HG03439 (cell line): ENCODE measurements at regions not wholly inside any gene's neighbourhood (a gene's known extent, or its start where the extent isn't known, plus 50 kb on each side); places are given as distances from the start of the nearest gene placed in this dataset.
"Not testable (repeated sequence)": the region's sequence is repeated elsewhere in the genome, so short reads cannot be mapped to it uniquely, and the experiment has no call there.

Source experiments
- ATAC-seq: cut with Tn5 transposase; IDR thresholded peaks from one replicate; pipeline ENCODE4 v1.9.1; 2021; ENCODE audit warnings: mild to moderate bottlenecking, moderate library complexity; ENCODE audit not compliant: unreplicated experiment

DNA sequence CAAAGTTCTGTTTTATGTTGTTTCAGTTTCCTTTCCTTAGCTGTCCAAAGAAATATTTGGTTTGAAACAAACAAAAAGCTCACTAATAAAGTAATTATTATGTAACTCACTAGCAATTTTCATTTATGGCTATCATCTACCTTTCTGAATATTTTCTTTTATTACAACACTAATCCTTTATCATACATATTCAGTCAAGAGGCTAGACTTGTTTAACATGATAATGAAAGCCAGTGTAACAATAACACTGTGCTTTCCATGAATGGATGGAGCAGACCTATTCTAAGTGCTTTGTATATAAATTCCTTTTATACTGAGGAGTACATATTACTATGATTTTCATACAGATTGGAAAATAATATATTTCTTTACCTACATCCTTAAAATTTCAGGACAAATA, 972.8 kb upstream of the ADGRL4 start:
- no peak for ATAC-seq

DNA sequence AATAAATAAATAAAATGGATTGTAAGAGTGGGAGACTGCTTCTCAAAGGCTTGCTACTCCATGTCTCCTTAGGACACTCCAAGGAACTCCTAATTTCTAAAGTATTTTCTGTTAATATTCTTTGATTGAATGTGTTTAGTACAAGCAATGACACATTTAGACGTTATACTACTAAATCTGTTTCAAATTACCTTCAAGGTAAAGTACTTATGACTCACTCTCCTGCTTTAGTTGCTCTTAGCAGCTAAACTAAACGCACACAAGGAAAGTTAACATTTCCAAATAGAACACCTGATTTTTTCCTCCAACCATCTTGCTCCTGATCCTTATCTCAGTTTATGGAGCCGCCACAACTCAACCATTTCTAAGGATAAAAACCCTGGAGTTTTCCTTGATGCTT, 969.8 kb upstream of the ADGRL4 start:
- ATAC-seq = no peak

DNA sequence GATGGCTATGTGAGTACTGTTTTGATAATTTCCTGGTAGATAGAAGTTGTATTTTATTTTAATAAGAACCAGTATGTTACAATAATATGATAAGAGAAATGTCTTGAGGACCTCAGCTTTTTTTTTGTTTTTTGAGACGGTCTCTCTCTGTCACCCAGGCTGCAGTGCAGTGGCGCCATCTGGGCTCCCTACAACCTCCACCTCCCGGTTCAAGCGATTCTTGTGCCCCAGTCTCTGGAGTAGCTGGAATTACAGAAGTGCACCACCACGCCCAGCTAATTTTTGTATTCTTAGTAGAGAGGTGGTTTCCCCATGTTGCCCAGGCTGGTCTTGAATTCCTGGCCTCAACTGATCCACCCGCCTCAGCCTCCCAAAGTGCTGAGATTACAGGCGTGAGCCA, 968.1 kb upstream of the ADGRL4 start:
- no peak for ATAC-seq

DNA sequence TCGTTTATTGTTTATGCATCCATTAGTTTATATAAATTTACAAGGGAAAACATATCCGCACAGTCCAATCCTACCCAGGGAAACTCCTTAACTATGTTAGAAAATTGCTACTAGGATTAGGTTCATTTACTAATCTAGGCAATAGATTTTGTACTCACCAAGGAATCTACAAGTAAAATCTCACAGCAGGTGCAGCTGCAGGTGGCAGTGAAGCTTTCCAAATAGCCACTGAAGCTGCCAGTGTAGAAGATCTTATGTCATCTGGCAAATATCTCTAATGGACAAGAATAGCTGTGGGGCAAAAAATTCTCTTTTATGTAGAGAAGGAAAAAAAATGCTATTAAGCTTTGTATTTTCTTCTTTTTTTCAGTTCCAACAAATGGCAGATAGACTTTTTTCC, 963.4 kb upstream of the ADGRL4 start:
- no peak for ATAC-seq

DNA sequence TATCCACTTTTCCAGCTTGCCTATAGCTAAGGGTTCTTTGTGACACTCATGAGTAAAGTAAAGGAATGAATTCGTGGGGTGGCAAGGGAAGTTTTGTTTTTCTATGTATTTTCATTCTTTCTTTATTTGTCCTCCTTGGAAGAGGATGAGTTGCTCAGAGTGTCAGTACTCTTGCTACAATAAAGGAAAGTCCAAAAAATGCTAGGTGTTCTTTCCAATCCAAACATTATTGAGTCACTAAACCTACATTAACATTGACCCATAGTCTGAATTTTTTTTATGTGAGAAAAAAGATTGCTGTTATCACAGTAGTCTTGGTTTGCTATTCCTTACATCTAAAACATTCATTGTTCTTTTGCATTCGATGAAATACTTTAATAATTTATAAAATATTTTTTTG, 959.9 kb upstream of the ADGRL4 start:
- no peak for ATAC-seq

DNA sequence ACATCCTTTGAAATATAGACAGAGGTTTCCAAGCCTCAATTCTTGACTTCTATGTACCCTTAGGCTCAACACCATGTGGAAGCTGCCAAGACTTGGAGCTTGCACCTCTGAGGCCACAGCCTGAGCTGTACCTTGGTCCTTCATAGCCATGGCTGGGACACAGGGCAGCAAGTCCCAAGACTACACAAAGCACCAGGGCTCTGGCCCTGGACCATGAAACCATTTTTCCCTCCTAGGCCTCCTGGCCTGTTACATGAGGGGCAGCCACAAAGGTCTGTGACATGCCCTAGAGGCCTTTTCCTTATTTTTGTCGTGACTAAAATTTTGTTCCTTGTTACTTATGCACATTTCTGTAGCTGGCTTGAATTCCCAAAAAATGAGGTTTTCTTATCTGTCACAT, 953.1 kb upstream of the ADGRL4 start:
- ATAC-seq = no peak

DNA sequence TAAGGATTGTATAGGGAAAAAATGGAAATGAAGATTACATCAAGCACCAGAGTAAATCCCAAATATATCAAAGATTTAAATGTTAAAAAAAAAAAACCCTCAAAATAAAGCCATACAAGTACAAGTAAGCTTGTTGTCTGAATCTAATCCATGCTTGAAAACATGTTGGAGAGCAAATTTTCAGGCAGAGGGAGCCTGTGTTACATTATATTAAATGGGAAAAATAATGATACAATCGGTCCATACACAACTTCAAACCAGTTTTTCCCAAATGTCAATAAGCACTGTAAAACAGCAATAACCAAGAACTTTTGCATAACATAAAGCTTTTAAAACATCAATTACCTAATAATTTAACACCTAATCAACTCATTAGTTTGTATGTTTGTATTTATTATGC, 949.4 kb upstream of the ADGRL4 start:
- ATAC-seq = no peak

DNA sequence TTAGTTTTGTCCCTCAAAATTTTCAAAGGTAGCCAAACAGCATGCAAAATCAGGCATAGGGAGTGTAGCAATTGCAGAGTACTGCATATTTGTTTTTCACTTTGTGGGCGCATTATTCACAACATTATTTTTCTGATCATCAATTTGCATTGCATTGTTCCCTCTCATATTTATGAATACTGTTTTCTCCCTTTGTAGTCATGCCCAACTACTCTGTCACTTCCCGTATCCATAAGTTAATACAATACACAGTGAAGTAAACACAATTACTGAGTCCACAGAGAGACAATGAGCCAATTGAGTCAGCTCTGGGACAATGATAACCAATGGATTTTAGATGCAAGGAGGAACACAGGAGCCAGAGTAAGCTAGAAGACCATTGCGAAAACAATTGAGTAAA, 944.0 kb upstream of the ADGRL4 start:
- no peak for ATAC-seq

DNA sequence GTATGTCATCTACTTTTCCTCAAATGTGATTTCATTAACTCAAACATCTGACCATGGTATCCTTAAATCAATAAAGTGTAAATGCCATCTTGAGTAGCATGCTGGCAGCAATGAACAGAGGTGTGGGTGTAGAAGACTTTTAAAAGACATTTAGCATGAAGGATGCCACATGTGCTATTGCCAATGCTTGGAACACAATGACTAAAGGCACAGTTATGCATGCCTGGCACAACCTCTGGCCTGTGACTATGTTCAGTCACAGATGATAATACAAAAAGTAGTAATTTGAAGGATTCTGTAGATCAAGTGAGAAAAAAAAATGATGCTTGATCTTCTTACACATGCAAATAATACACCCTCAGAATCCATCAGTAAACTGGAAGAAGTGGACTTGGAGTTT, 938.9 kb upstream of the ADGRL4 start:
- ATAC-seq = no peak

DNA sequence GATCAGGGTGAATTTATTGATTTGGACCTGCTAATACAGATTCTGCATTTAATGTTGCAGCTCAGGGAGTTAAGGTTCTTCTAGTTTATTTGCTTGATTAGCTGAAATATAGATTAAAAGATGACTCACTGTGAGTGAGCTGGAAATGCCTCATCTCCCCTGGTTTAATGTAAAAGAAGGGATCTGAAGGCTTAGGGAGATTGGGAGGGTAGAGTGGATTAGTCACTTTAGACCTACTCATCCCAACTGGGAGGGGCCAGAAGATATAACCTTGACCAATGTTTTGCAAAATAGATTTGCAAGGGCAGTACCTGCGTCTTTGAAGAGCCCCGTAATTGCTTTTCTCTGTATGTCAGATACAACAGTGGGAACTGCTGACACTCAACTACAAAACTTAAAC, 922.8 kb upstream of the ADGRL4 start:
- no peak for ATAC-seq

DNA sequence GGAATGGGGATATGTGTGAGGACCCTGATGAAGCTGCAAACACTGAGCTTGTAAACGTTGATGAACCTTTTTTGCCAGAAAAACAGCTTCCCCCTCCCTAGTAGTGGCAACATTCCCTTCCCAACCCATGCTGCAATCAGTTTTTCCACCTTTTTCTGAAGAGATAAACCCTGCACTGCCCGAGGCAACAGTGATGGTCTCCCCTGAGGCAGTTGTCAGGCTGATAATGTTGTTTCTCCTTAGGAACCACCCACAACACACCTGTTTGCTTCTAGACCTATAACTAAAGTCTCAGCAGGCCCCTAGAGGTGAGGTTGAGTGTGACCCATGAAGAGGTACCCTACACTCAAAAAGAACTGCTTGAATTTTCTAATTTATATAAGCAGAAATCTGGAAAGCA, 922.4 kb upstream of the ADGRL4 start:
- no peak for ATAC-seq

DNA sequence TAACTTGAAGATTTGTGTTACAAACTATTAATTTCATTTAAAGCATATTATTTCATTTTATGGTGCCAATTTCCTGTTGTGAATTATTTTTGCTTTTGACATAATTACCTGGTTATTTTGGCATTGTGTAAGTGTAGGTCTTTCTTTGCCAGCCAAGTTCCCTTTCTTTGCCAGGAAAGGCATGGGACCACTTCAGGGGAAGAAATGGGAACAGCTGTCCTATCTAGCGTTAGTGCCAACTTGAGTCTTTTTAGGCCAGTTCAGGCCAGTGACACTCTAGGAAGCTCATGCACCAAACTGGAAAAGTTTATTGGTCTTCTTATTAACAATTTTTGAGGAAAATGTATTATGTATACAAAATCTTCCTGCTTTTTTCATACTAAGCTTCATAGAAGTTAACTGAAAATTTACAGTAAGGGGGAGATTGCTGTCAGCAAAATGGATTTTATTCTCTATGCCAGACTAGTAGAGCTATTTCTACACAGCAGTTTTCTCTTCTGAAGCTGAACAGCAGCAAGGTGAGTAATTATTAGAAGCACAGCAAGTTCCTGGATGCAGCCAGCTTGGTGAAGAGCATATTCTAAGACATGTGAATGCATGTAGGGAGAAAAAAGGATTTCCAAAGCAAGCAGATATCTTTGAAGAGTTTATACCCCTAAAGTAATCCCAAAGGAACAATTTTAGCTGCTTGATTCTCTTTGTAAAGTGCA, 914.6 kb upstream of the ADGRL4 start:
- no peak for ATAC-seq

DNA sequence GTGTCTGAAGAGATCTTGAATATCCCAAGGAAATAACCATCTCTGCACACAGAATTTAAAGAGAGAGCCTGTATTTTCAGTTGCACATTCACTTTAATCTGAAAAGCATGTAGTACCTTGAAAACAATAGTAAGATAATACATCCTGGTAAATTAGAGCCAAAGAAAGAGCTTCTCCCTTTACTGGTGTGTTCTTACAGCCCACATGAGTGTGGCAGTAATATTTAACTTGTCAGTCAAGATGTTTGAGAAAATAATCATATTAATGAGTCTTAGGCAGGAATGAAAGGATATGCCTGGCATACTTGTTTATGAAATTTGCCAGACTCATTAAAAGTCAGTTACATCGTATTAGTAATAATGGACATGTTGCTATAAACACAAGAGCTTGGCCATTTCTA, 908.4 kb upstream of the ADGRL4 start:
- ATAC-seq = no peak

DNA sequence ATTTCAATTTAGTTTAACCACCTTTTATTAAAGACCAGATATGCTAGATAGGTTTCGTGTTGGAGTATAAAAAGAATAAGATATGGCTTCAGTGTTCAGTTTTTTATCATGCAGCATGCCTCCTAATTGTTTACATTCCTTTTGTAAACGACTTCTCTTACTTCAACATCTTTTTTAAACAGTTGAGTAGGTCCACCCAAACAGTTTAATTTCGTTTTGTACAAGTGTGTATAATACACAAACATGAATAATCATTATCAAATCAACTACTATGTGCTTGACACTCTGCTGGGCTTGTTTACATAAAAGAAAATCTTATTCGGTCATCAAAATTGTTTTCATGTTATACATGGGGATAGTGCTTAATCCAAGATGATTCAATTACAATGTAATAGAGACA, 906.3 kb upstream of the ADGRL4 start:
- ATAC-seq = no peak

DNA sequence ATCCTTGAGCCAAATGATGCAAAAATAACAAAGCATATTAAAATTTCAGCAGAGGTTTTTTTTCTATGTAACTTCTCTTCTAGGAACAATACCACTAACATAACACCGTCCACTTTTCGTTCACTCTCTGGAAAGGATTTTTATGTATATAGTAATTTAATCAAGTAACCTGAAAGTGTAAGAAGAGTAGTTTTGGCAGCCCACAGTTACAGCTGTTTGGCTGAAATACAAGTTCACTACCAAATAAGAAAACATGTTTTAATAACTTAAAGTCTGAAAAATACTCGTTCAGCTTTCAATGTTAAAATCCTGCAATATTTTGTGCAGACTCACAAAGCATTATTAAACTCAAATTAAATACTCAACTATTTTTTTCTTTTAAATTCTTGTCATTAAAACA, 896.8 kb upstream of the ADGRL4 start:
- ATAC-seq = no peak

DNA sequence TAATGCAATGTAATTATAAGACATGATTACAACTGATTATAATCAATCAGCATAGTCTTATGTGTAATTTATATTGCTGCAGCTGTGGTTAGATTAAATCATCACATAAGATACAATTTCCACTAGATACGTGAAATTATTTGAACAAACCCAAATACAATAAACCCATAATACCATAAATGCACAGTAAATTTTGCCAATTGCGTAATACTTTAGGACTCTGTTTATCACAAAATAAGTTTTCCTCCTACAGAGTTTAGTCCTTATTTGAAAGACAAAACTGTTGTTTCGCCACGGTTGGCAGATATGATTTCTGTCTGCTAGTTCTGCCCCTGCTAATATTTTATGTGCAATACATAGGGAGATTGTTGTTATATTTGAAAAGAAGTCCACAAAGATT, 895.9 kb upstream of the ADGRL4 start:
- ATAC-seq = no peak

DNA sequence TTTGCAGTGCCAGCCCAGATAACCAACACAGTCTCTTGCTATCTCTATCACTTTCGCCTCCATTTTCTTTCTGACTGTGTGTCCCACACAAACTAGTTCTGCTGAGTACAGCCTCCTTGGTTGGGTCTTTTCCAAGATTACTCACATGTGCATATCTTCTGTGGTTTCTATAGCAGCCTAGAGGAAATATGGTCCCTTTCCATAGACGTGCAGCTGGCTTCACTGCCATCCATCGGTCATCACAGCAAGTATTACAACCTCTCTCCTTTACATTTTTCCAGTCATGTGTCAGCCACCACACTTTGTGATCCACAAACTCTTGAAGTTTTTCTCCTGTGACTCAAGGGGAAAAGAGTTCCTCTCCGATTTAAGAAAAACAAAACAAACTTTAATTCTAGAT, 893.4 kb upstream of the ADGRL4 start:
- ATAC-seq = no peak

DNA sequence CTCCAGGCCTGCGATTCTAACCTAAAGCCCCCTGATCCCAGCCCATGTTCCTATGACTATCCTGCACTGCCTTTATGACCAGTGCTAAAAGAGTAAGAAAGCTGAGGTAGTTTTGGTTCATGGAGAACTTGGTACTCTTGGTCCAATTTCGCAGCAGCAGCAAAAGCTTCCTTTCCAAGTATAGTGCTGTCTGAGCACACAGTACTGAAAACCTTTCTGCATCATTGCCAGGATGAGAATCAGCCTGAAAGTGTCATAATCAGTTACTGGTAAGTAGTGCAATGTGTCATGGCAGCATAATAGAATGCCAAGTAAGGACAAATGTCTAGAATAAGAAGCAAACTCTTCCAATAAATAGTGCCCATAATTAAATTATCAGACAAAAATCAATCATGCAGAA, 889.6 kb upstream of the ADGRL4 start:
- no peak for ATAC-seq

DNA sequence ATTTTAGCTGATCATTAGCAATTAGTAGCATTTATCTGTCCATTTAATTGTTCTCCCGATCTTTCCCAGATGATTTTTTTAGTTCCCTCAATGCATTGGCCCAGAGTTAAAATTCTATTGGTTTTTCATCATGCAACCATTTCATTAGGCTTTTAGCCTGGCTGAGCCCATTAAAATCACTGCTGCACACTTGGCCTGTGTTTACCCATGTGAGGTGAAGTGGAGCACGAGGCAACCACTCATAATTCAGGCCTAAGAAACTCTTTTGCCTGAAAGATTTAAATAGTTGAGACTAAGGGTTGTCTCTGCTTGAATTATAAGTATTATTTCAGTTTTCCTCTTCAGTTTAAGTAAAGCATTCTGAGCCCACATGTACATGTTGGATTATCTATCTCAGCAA, 889.0 kb upstream of the ADGRL4 start:
- ATAC-seq = no peak

DNA sequence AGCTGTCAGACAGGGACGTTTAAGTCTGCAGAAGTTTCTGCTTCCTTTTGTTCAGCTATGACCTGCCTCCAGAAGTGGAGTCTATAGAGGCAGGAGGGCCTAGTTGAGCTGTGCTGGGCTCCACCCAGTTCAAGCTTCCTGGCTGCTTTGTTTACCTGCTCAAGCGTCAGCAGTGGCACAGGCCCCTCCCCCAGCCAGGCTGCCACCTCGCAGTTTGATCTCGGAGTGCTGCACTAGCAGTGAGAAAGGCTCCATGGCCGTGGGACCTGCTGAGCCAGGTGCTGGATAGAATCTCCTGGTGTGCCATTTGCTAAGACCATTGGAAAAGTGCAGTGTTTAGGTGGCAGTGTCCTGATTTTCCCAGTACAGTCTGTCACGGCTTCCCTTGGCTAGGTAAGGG, 887.6 kb upstream of the ADGRL4 start:
- ATAC-seq = not testable (repeated sequence)

DNA sequence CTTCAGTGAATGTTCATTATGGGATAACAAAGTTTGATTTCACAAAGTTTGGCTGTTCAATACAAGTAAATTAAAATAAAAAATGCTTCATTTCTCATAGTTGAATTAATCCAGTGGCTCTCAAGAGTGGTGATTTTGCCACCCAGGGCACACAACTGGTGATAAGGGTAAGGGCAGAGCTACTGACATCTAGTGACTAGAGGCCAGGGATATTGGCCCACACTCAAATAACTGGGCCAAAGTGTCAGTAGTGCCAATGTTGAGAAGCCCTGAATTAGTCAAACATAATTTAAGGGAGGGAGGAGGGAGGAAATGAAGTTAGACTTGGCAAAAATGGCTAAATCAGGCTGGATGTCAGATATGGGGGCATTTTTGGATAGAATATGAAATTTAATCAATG, 880.5 kb upstream of the ADGRL4 start:
- no peak for ATAC-seq

DNA sequence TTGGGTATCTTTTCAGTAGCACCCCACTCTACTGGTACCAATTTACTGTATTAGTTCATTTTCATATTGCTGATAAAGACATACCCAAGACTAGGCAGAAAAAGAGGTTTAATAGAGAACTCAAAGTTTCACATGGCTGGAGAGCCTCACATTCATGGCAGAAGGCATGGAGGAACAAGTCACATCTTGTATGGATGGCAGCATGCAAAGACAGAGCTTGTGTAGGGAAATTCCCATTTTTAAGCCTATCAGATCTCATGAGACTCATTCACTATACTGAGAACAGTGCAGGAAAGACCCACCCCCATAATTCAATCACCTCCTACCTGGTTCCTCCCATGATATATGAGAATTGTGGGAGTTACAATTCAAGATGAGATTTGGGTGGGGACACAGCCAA, 878.6 kb upstream of the ADGRL4 start:
- no peak for ATAC-seq

DNA sequence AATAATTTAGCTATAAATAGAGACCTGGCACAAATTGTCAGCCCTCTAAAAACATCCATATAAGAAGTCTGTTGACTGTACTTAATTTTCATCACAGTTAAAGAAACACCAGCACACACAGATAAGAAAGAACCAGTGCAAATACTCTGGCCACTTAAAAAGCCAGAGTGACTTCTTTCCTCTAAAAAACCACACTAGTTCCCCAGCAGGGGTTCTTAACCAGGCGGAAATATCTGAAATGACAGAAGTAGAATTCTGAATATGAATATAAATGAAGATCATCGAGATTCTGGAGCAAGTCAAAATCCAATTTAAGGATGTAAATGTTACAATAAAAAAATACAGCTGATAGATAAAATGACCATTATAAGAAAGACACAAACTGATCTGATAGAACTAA, 870.6 kb upstream of the ADGRL4 start:
- ATAC-seq = no peak

DNA sequence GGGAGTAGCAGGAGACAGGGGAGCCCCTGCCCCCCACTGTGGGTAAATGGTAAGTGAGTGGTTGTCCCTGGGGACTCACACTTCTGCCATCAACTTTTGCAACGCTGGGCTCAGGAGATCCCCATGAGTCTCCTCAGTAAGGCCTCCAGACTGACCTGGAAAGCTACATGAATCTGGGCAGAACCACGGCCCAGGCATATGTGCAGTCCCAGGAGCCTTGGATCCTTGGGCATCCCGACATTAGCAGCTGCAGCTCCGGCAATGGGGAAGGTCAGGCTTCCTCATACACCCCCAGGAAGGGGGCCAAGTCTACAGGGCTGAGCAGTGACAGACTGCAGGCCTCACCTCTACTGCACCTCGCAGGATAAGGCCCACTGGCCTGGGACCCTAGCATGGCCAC, 868.7 kb upstream of the ADGRL4 start:
- no peak for ATAC-seq
